Inferior parietal cortex (tissue), 1 donor: ENCODE measurements at regions not wholly inside any gene's neighbourhood (a gene's known extent, or its start where the extent isn't known, plus 50 kb on each side); places are given as distances from the start of the nearest gene placed in this dataset.

Experiments used
- DNase-seq: peaks from one replicate; pipeline ENCODE4 v3.0.0-alpha.2; 2016; ENCODE audit errors: extremely low spot score

GRCh38 chr5:3825531-3826451 lies 230.2 kb downstream of the IRX1 start:
- no peak for DNase-seq

DNA sequence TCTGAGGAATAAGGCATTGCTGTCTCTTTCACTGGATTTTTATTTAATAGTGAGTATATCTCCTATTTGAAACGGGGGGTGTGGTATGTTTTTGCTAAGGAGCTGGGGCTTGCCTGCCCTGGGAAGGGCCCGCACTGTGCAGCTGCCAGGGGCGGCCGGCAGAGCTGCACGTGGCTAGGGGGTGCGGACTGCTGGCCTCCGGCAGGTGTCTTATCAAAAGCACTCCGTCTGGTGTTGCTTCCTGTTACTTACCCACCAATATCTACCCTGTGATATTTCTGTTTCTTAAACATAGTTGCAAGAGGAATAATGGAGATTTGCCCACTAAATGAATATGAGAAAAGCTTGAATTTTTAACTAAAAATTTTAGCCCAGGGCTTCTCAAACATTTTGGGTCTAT lies 232.0 kb downstream of the IRX1 start:
- DNase-seq: no peak

DNA sequence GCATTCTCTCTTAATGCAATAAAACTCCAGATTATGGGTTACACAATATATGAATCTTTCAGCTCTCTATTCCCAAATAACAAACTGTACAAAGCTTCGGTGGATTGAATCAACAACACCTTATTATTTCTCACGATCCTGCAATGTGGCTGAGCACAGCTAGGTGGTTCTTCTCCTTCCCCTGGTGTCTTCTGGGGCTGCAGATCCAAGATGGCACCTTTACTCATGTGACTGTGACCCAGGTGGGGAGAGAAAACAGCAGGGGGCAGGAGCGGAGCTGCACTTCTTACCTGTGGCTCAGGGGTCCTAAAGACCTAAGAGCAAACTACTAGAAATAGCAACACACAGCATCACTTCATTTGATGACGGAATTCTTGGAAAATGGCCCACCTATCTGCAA lies 233.1 kb downstream of the IRX1 start:
- DNase-seq: no peak

- DNase-seq: no peak
Observed at GRCh38 chr5:3833566-3833965, 237.9 kb downstream of the IRX1 start.

- DNase-seq: no peak
Observed at GRCh38 chr5:3835811-3836210, 240.2 kb downstream of the IRX1 start.

GRCh38 chr5:3836528-3836927 lies 240.9 kb downstream of the IRX1 start:
- no peak for DNase-seq

DNA sequence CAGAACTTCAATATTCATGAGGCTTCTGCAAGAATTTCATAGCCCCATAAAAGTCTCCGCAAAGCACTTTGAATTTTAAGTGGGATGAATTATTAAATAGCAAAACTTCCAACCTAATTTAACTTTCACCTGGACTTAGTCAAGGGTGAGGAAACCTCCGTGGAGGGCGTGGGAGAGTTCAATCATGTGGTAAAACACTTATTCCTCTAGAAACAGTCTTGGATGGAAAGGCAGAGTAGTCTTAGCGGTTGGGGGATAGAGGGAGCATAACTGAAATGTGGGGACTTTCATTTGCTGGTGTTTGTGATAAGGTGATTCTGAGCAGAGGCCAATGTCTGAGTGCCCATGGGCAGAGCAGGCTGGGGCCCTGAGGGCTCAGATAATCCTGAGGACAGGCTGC lies 241.9 kb downstream of the IRX1 start:
- no peak for DNase-seq

GRCh38 chr5:3839151-3839550 lies 243.5 kb downstream of the IRX1 start:
- no peak for DNase-seq

DNA sequence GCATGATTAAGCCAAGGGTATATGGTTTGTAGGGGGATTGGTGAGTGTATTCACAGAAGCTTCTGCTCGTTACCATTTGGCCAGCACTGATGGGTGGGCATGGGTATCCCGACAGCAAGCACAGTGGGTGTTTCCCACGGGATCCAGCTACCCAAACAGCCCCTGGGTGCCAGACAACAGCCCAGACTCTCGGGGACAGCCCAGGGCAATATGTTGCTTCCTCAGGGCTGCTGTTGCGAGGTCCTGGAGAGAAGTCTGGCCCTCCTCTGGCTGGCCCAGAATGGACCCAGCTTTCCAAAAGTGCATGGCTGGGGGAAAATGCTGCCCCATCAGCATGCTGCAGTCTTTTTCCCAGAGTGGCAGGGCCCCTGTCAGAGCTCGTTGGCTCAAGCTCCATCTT lies 247.0 kb downstream of the IRX1 start:
- DNase-seq: no peak

DNA sequence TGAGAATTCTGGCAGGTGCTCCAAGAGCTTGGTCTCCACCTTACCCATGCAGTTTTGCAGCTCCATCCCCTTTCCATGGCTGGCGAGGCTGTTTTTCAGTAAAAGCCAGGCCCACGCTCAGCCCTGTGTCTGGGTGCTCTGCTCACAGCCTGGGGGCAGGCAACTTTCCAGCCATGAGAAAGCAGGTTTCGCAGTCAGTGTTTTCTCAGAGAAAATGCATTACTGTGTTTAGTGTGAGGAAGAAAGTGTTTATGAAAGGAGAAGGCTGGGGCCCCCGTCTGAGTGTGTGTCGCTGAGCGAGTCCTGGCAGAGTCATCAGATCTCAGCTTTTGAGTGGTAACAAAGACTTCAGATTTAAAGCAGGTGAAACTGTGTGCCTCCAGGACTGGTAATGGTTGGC lies 248.1 kb downstream of the IRX1 start:
- DNase-seq: no peak

DNA sequence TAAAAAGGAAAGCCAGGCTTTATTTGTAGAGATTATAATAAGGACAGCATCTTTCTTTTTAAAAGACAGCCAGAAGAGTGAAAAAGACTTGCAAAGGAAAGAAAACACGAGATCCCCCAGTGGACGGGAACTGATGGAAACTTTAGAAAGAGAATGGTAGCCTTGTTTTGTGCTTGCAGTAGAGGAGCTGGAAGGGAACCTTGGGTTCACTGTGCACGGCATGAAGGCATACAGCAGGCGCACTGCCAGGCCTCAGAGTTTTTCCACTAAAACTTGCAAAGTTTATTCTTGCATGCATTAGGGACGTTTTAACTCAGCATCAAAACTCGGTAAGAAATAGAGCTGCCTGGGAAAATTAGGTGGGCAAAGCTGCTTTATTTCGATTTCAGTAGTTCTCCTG lies 248.6 kb downstream of the IRX1 start:
- DNase-seq: no peak

- no peak for DNase-seq
Observed at GRCh38 chr5:3845230-3845629, 249.6 kb downstream of the IRX1 start.

- DNase-seq: no peak
Observed at GRCh38 chr5:3852161-3852916, 256.7 kb downstream of the IRX1 start.

DNA sequence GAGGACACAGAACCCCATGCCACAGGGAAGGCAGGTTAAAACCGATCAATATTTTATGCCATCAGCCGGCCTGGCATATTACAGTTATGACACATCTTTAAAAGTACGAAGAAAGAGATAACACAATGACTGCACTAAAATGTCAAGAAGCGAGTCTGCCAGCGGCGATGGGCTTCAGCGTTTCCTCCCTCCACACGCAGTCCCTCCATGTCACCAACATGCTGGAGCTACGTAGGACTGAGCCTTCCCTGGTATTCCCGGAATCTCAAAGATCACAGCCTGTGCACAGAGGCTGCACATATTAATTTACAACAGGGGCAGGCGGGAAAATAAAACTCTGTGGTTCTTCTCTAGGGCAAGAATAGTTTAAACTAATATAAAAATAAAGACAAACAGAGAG lies 257.7 kb downstream of the IRX1 start:
- DNase-seq: no peak

- DNase-seq: no peak
Observed at GRCh38 chr5:3854188-3854821, 258.7 kb downstream of the IRX1 start.

DNA sequence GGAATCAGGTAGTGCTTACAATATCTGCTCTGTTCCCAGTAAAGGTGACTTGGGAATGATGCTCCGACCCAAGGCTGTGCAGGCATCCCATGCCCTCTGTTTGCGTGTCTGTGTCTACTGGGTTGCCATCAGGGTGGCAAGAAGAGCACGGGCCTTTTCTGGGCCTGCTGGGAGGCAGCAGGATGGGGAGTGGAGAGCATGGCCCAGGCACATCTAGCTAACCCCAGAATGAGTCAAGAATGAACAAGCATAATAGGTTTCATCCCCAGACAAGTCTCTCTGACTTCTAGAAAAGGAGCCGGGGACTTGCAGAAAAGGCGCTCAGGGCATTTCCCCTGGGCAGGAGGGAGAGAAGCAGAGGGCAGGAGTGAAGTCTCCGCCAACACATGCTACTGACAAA lies 260.4 kb downstream of the IRX1 start:
- DNase-seq: no peak

GRCh38 chr5:3858524-3858923 lies 262.9 kb downstream of the IRX1 start:
- no peak for DNase-seq

GRCh38 chr5:3862906-3863305 lies 267.3 kb downstream of the IRX1 start:
- no peak for DNase-seq

GRCh38 chr5:3875144-3875543 lies 279.5 kb downstream of the IRX1 start:
- DNase-seq: no peak

DNA sequence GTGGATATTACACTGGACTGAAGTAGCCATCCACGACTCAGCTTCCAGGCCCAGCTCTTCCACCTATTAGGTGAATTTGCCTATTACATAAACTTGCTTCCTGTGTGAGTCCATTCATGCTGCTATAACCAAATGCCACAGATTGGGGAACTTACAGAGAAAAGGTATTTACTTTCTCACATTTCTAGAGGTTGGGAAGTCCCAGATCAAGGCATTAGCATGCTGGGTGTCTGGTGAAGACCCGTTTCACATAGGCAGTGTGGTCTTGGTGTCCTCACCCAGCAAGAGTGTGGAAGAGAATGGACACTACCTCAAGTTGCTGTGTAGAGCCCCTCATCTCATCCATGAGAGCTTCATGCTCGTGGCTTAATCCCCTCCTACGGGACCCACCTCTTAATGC lies 282.6 kb downstream of the IRX1 start:
- DNase-seq: no peak

GRCh38 chr5:3883040-3883439 lies 287.4 kb downstream of the IRX1 start:
- DNase-seq: no peak
